ENCODE measurements at regions not wholly inside any gene's neighbourhood (a gene's known extent, or its start where the extent isn't known, plus 50 kb on each side); places are given as distances from the start of the nearest gene placed in this dataset.

DNA sequence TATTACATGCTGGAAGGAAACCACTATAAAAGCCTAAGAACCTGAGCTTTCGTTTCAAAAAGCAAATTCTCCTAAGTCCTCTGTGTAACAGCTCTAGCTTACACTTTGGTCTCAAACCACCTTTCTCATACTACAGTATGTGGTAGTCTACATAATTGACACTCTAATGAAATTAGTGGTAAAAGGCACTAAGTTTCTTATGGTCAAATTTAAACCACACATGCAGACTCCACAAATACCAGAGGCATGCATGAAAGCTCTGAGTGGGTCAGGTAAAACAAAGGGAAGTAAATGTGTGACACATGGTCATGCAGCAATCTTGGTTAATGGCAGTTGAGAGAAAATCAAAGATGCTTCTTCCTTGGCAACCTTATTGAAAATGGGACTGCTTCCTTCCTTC is 187.8 kb downstream of the CCNG2 start:
- H3K4me3 ChIP-seq (ENCODE audit: low read depth in 2 of 2, low read length in 1 of 2) = no peak overlapping the region
- H3K9me2 ChIP-seq = no peaks in the 10 kb centered on the region
- 0% methylated on average over 1 of the region's 1 CpG for WGBS (ENCODE audit: low lambda C conversion rate)
- DNase-seq = no peak
- ChIA-PET POLR2A (no interaction called here), CTCF (interaction anchor here (4.7 kb wide), 1 partner anchor 13 kb away, joined by 27 read pairs; no protein-coding TSS in a partner anchor)
- no peaks in the 10 kb centered on the region for H3K4me1 ChIP-seq (ENCODE audit: control insufficient read depth in 1 of 2, insufficient read depth in 2 of 2, low read depth in 1 of 2, low read length in 1 of 2)
- no peak for TF ChIP-seq TCF12 (IDR thresholded peaks at IDR 0.05)
- TF ChIP-seq, protein P1, sequence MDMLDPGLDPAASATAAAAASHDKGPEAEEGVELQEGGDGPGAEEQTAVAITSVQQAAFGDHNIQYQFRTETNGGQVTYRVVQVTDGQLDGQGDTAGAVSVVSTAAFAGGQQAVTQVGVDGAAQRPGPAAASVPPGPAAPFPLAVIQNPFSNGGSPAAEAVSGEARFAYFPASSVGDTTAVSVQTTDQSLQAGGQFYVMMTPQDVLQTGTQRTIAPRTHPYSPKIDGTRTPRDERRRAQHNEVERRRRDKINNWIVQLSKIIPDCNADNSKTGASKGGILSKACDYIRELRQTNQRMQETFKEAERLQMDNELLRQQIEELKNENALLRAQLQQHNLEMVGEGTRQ (IDR thresholded peaks at IDR 0.05; ENCODE audit: borderline replicate concordance, low read depth, low read length) = no peak
- TF ChIP-seq NRF1 (IDR thresholded peaks at IDR 0.05; ENCODE audit: low read depth, low read length) = no peak
- no peak for TF ChIP-seq MAX (IDR thresholded peaks at IDR 0.05; ENCODE audit: low read depth)
- TF ChIP-seq FOXJ3 (CRISPR knock-in tag; IDR thresholded peaks at IDR 0.05) = no peak
- TF ChIP-seq SMC3 (IDR thresholded peaks at IDR 0.05; ENCODE audit: low read depth, low read length) = no peak
- no peak for TF ChIP-seq IRF3 (IDR thresholded peaks at IDR 0.05; ENCODE audit: low read depth, low read length)
- no peak for TF ChIP-seq REST (IDR thresholded peaks at IDR 0.05; ENCODE audit: low read depth, low read length)
- TF ChIP-seq GABPA (IDR thresholded peaks at IDR 0.05; ENCODE audit: low read depth) = no peak
- no peak for TF ChIP-seq MEF2A (IDR thresholded peaks at IDR 0.05; ENCODE audit: borderline replicate concordance, low read depth)
- no peak for TF ChIP-seq RFX5 (IDR thresholded peaks at IDR 0.05; ENCODE audit: low read length)
- no peak for TF ChIP-seq CHD2 (IDR thresholded peaks at IDR 0.05; ENCODE audit: low read length, partially characterized antibody)
- TF ChIP-seq POLR2AphosphoS5 (IDR thresholded peaks at IDR 0.05; ENCODE audit: low read depth, low read length) = no peak
- TF ChIP-seq USF1 (IDR thresholded peaks at IDR 0.05; ENCODE audit: borderline replicate concordance, low read depth) = no peak
- TF ChIP-seq JUND (IDR thresholded peaks at IDR 0.05) = no peak
- no peak for TF ChIP-seq PBX3 (IDR thresholded peaks at IDR 0.05)
- TF ChIP-seq GATA2 (CRISPR knock-in tag; IDR thresholded peaks at IDR 0.05) = no peak
- TF ChIP-seq NFIC (IDR thresholded peaks at IDR 0.05; ENCODE audit: borderline replicate concordance) = no peak
- H4K20me1 ChIP-seq (ENCODE audit: insufficient read depth) = no peaks in the 10 kb centered on the region
- no peaks in the 10 kb centered on the region for H3K79me2 ChIP-seq (ENCODE audit: insufficient read depth)
- H3F3A ChIP-seq (replicated peaks; ENCODE audit: insufficient read depth) = no peaks in the 10 kb centered on the region
- H3K27me3 ChIP-seq (ENCODE audit: insufficient read depth) = no peaks in the 10 kb centered on the region
- H3K36me3 ChIP-seq (replicated peaks in 1 of 2; ENCODE audit: control insufficient read depth in 1 of 2, insufficient read depth in 2 of 2, low read length in 1 of 2) = no peaks in the 10 kb centered on the region
- H3K27ac ChIP-seq (ENCODE audit: low read depth in 2 of 2, low read length in 1 of 2) = no peak overlapping the region
- no peak overlapping the region for H2AFZ ChIP-seq (ENCODE audit: low read depth)
- H3K9ac ChIP-seq = no peak overlapping the region
- H3K9me3 ChIP-seq = no peaks in the 10 kb centered on the region
- no peak overlapping the region for H3K4me2 ChIP-seq

Measured in SK-N-SH (cell line).